ENCODE measurements at regions not wholly inside any gene's neighbourhood (a gene's known extent, or its start where the extent isn't known, plus 50 kb on each side); places are given as distances from the start of the nearest gene placed in this dataset.

DNA sequence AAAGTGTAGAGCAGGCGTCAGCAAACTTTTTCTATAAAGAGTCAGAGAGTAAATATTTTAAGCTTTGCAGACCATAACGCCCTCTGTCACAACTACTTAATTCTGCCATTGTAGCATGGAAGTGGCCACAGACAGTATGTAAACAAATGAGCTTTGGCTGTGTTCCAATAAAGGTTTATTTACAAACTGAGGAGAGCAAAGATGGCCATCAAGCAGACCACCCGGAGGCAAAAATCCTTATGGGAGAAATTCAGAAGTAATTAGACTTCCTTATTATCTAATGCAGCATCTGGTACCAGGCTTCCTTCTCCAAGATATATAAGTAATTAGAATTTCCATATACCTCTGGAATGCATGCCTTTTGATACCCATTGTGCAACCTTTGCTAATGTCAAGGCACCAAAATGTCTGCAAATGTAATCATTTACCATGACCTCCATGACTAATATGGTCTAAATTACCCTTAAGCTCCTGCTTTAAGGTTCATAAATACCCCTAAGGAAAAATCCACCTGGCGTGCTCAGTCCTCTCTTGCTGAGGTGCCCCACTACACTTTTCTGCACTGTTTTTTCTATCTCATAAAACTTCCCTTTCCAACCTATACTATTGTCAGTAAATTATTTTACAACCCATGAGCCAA, 377.8 kb downstream of the MATN1 start:
- BruUV-seq (replicated peaks), result no TSS peak
- ChIA-PET CTCF (ENCODE audit: low intra/inter-chr PET ratio, low total read pairs) (no interaction called here), POLR2A (no interaction called here)
- Histone ChIP-seq H3K4me2 (ENCODE audit: low read depth, low read length) (no peak overlapping the region), H3K4me1 (ENCODE audit: insufficient read depth, low read length) (no peaks in the 10 kb centered on the region), H3K9ac (ENCODE audit: insufficient read depth, low read depth, low read length) (no peak overlapping the region), H3K9me3 (ENCODE audit: low read length) (no peaks in the 10 kb centered on the region), H4K20me1 (ENCODE audit: insufficient read depth, low read length) (no peaks in the 10 kb centered on the region), H3K79me2 (ENCODE audit: insufficient read depth, low read length) (no peaks in the 10 kb centered on the region), H3K36me3 (replicated peaks in 1 of 2; ENCODE audit: control insufficient read depth in 1 of 2, insufficient read depth in 2 of 2, low read length in 2 of 2) (no peaks in the 10 kb centered on the region), H3K27me3 (ENCODE audit: control insufficient read depth in 1 of 2, insufficient read depth in 2 of 2, low read length in 2 of 2) (no peaks in the 10 kb centered on the region), H3K27ac (ENCODE audit: extremely low read length, insufficient read depth, low read length) (no peak overlapping the region), H3K4me3 (replicated peaks in 1 of 3; ENCODE audit: insufficient read depth in 1 of 3, low read depth in 2 of 3, low read length in 3 of 3) (no peak overlapping the region), H2AFZ (ENCODE audit: low read length) (no peak overlapping the region)
- 6% methylated on average over 4 of the region's 4 CpGs for WGBS (ENCODE audit: low lambda C conversion rate)
- in situ Hi-C loops (cut with HindIII; ENCODE audit: extremely low pct_ligation_motif_present, low pct_unique_long_range_greater_than_20kb) (no loop called here), intact Hi-C loops (cut with micrococcal nuclease; ENCODE audit: unreplicated experiment) (no loop called here)
- DNase-seq (ENCODE audit: low spot score) (no peak), ATAC-seq (no peak), FAIRE-seq (no peak)
- TF ChIP-seq ZNF550 (CRISPR knock-in tag; IDR thresholded peaks at IDR 0.05; ENCODE audit: borderline replicate concordance) (no peak), EHMT2 (IDR thresholded peaks at IDR 0.05; ENCODE audit: borderline replicate concordance, low read depth, low read length) (no peak), HOXA5 (CRISPR knock-in tag; IDR thresholded peaks at IDR 0.05) (no peak), JDP2 (CRISPR knock-in tag; IDR thresholded peaks at IDR 0.05; ENCODE audit: borderline replicate concordance) (no peak), ZNF121 (CRISPR knock-in tag; IDR thresholded peaks at IDR 0.05) (no peak), ZNF260 (CRISPR knock-in tag; IDR thresholded peaks at IDR 0.05; ENCODE audit: borderline replicate concordance, low read depth) (no peak), HMGA1 (CRISPR knock-in tag; conservative IDR thresholded peaks at IDR 0.05) (no peak), ZNF501 (CRISPR knock-in tag; IDR thresholded peaks at IDR 0.05) (no peak), ZMAT3 (CRISPR knock-in tag; conservative IDR thresholded peaks at IDR 0.05) (no peak), ZFP62 (CRISPR knock-in tag; IDR thresholded peaks at IDR 0.05) (no peak), ZNF251 (CRISPR knock-in tag; IDR thresholded peaks at IDR 0.05) (no peak), ZNF20 (CRISPR knock-in tag; IDR thresholded peaks at IDR 0.05) (no peak), HMG20B (CRISPR knock-in tag; conservative IDR thresholded peaks at IDR 0.05) (no peak), HES4 (CRISPR knock-in tag; IDR thresholded peaks at IDR 0.05; ENCODE audit: borderline replicate concordance) (no peak), JUN (CRISPR knock-in tag; IDR thresholded peaks at IDR 0.05) (no peak)
- TF ChIP-seq, protein P1, sequence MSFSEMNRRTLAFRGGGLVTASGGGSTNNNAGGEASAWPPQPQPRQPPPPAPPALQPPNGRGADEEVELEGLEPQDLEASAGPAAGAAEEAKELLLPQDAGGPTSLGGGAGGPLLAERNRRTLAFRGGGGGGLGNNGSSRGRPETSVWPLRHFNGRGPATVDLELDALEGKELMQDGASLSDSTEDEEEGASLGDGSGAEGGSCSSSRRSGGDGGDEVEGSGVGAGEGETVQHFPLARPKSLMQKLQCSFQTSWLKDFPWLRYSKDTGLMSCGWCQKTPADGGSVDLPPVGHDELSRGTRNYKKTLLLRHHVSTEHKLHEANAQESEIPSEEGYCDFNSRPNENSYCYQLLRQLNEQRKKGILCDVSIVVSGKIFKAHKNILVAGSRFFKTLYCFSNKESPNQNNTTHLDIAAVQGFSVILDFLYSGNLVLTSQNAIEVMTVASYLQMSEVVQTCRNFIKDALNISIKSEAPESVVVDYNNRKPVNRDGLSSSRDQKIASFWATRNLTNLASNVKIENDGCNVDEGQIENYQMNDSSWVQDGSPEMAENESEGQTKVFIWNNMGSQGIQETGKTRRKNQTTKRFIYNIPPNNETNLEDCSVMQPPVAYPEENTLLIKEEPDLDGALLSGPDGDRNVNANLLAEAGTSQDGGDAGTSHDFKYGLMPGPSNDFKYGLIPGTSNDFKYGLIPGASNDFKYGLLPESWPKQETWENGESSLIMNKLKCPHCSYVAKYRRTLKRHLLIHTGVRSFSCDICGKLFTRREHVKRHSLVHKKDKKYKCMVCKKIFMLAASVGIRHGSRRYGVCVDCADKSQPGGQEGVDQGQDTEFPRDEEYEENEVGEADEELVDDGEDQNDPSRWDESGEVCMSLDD (CRISPR knock-in tag; IDR thresholded peaks at IDR 0.05; ENCODE audit: borderline replicate concordance), result no peak
- TF ChIP-seq, protein P2, sequence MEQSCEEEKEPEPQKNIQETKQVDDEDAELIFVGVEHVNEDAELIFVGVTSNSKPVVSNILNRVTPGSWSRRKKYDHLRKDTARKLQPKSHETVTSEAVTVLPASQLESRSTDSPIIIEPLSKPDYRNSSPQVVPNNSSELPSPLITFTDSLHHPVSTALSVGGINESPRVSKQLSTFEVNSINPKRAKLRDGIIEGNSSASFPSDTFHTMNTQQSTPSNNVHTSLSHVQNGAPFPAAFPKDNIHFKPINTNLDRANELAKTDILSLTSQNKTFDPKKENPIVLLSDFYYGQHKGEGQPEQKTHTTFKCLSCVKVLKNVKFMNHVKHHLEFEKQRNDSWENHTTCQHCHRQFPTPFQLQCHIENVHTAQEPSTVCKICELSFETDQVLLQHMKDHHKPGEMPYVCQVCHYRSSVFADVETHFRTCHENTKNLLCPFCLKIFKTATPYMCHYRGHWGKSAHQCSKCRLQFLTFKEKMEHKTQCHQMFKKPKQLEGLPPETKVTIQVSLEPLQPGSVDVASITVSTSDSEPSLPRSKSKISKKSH (CRISPR knock-in tag; IDR thresholded peaks at IDR 0.05; ENCODE audit: borderline replicate concordance), result no peak
